ENCODE measurements at regions not wholly inside any gene's neighbourhood (a gene's known extent, or its start where the extent isn't known, plus 50 kb on each side); places are given as distances from the start of the nearest gene placed in this dataset.

DNA sequence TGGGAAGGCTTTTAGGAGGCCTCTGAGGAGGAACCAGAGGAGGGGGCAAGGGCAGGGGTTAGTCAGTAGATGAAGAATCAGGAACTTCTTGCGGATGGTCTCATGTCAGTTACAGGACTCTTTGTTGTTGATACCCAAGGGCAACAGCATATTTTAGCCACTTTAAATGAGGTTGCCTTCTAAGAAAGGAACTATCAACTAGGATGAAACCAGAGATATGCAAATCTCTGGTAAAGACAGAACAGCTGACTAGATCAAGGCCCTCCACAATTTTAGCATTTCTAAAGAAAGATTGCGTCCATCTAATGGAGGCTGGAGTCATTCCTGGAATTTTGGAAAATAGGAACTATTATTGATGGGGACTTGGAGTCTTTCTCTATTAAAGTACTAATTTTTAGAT, 57.7 kb upstream of the KLF4 start:
- DNase-seq = no peak

DNA sequence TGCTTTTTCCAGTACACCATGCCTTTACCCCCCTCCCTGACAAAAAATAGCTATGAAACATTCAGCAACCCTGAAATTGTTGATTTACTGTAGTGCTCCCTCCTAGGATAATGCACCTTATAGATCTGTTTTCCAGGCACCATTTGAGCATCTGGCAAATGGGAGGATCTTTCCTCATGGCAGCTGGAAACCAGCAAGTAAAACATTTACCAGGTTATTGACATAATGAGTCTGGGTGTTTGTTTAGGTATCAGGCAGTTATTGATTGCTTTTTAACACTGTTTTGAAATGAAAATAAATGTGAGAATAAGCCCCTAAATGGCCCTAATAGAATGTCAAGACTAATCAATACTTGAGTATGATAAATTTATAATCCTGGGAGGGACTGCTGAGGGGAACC, 57.3 kb upstream of the KLF4 start:
- no peak for DNase-seq

DNA sequence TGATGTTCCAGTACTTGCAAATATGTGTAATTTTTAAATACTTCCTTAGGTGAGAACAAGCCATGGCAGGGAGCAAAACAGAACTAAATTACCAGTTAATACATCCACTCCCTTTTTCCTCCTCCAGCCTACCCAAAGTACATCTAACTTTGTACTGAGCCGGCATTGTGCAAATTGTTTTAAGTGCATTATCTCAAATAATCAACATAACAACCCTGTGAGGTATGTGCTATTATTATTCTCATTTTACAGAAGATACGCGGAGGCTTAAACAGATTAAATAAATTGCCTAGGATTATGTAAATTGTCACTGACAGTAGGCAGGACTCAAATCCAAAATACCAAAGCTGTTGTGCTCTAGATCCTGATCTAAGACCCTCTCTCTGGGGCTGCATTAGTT, 55.5 kb upstream of the KLF4 start:
- DNase-seq = no peak

DNA sequence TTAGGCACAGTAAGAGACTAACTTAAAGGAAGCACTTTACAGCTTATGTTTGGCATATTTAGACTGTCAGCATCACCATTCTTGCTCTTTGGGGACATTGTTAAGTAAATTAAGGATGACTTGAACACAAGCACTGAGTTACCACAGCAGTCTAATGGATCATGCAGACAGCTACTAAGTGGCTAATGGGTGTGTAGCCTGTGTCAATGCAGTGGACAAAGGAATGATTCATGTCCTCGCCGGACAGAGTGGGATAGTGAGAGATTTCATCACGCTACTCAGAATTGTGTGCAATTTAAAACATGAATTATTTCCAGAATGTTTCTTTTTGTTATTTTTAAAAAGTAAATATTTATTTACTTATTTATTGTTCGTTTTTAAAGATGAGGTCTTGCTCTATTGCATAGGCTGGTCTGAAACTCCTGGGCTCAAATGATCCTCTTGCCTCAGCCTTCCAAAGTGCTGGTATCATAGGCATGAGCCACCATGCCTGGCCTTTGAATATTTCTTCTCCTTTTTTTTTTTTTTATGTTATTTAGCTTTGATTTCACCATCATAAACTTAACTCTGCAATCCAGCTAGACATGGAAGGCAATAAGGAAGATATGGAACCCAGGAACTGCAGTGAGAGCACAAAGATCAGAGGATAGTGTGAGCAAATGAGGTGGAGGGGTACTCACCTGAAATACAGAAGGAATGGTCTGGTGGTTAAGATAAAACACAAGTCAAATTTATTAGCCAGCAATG, 53.0 kb upstream of the KLF4 start:
- DNase-seq = peak in 3 of 4 experiments; percentile 30 to 53 (median 40)

DNA sequence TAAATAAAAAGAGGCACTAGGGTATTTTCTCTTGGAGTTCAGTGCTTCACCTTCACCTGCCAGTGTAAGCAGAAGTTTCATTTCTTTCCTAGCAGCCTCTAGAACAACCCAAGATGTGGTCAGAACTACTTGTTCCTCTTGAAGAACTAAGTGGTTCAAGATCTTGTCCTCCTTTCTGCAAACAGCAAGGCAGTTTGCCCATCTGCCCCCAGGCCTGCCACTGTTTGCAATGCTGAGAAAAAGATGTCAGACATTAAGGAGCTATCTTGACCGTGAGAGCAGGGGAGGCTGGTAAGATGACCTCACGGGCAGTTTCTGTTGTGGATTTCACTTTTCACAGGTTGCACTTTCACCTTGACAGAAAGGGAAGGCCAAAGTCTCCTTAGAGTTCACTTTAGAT, 52.0 kb upstream of the KLF4 start:
- DNase-seq = no peak

DNA sequence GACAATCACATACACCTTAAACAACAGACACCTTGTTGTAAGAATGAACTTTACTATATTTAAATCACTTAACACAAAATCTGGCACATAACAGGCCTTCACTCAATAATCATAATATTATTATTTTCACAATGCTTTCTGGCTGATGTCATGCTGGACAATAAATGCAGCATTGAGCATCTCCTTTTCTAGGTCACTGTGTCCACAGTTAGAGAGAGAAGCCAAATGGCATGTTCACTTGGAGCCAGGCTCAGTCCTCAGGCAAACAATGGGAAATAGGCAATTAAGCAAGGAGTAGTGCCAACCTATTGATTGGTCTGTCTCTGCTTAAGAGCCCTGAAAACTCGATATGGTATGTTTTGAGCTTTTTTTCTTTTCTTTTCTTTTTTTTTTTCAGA, 50.6 kb upstream of the KLF4 start:
- no peak for DNase-seq

DNA sequence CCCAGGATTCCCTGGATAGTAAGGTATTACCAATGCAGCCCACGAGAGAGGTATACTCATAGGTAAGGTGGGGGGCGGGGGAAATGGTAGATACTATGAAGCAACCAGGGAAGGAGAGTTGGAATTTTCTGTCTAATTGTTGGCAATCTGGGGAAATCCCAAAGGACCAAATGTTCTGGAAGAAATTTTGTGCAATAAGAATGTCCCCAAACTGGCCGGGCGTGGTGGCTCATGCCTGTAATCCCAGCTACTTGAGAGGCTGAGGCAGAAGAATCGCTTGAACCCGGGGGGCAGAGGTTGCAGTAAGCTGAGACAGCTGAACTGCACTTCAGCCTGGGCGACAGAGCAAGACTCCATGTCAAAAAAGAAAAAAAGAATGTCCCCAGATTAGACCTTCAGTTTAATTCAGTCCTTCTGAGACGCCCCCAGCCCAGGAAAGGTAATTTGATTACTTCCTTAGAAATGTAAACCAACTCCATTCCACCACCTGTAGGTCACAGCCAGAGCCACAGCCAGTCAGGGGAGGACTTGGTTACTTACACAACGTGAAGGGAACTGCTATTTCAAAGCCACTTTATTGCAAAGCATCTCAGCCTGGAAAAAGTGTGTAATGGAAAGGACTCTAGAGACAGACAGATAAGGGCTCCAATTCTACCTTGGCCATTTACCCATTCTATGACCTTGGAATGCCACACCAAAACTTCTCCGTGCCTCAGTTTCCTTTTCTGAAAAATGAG, 50.0 kb upstream of the KLF4 start:
- no peak for DNase-seq
